B cell (primary cell): ENCODE measurements at regions not wholly inside any gene's neighbourhood (a gene's known extent, or its start where the extent isn't known, plus 50 kb on each side); places are given as distances from the start of the nearest gene placed in this dataset.

ENCODE experiments used
- ATAC-seq: fragments of 200-7000 bp; cut with Tn5 transposase; one replicate; pipeline ENCODE4 v1.10.0; 2021; ENCODE audit warnings: low read depth, mild to moderate bottlenecking, moderate number of reproducible peaks, moderate library complexity
- CTCF ChIA-PET: fragments of 350-600 bp; sonication (Branson Sonifier 250); formaldehyde crosslinking; loops from one replicate; lab custom pipeline; 2021; ENCODE audit warnings: antibody characterized with exemption, inconsistent platforms; lab: Charles Lee
- POLR2A ChIA-PET: fragments of 350-600 bp; sonication (Branson Sonifier 250); formaldehyde crosslinking; loops from one replicate; lab custom pipeline; 2021; ENCODE audit warnings: antibody characterized with exemption; lab: Charles Lee
- DNase-seq: peaks from one replicate; pipeline ENCODE4 v3.0.0; 2013
- H2AFZ ChIP-seq: 2 replicates; pipeline ENCODE4 v1.6.1; 2012; ENCODE audit warnings: mild to moderate bottlenecking, low read depth, low read length; ENCODE audit not compliant: insufficient read depth, poor library complexity, severe bottlenecking
- H3K27ac ChIP-seq, 2 donors: 1 replicate in 1 of 2; 2 replicates in 1 of 2; pipeline ENCODE4 v1.5.1; 2012 to 2013; ENCODE audit warnings: low read length in 2 of 2, mild to moderate bottlenecking in 2 of 2, moderate library complexity in 1 of 2
- H3K27me3 ChIP-seq, 4 experiments: fragments of 200-600 bp in 1 of 4; sonication (generic) in 1 of 4; replicated peaks in 1 of 4; 1 replicate in 2 of 4; 2 replicates in 2 of 4; pipeline versions ENCODE4 v1.6.1 to v1.7.0; 2013 to 2016; ENCODE audit warnings: low read length in 3 of 4, mild to moderate bottlenecking in 2 of 4, mixed read lengths in 1 of 4, moderate library complexity in 1 of 4; ENCODE audit not compliant: insufficient read depth in 4 of 4, control insufficient read depth in 3 of 4; ENCODE audit errors: control extremely low read depth in 1 of 4
- H3K36me3 ChIP-seq, 2 experiments: replicated peaks in 1 of 2; 1 replicate in 1 of 2; 2 replicates in 1 of 2; pipeline versions ENCODE4 v1.6.1 to v1.7.1; 2013; ENCODE audit warnings: low read length in 1 of 2; ENCODE audit not compliant: insufficient read depth in 2 of 2, control insufficient read depth in 1 of 2; ENCODE audit errors: control extremely low read depth in 1 of 2, extremely low read depth in 1 of 2
- H3K4me1 ChIP-seq, 2 donors: fragments of 200-600 bp in 1 of 2; sonication (generic) in 1 of 2; 1 replicate in 1 of 2; 2 replicates in 1 of 2; pipeline versions ENCODE4 v1.5.1 to v1.6.1; 2013 to 2017; ENCODE audit warnings: low read length in 2 of 2; ENCODE audit not compliant: control insufficient read depth in 2 of 2, insufficient read depth in 2 of 2
- H3K4me2 ChIP-seq: replicated peaks from 2 replicates; pipeline ENCODE3; 2012; ENCODE audit warnings: mild to moderate bottlenecking, low read depth, low read length; ENCODE audit not compliant: poor library complexity, severe bottlenecking
- H3K4me3 ChIP-seq, 5 experiments: fragments of 200-600 bp in 1 of 5; sonication (generic) in 1 of 5; 1 replicate in 3 of 5; 2 replicates in 2 of 5; pipeline versions ENCODE4 v1.5.1 to v1.7.0; 2011 to 2016; ENCODE audit warnings: low read length in 4 of 5, mild to moderate bottlenecking in 4 of 5, low read depth in 2 of 5, control low read depth in 1 of 5, moderate library complexity in 1 of 5; ENCODE audit not compliant: insufficient read depth in 1 of 5; ENCODE audit errors: control extremely low read depth in 1 of 5, extremely low read depth in 1 of 5
- H3K79me2 ChIP-seq: fragments of 200-600 bp; sonication (generic); one replicate; pipeline ENCODE4 v1.6.0; 2016; ENCODE audit warnings: low read length; ENCODE audit not compliant: control insufficient read depth, insufficient read depth
- H3K9ac ChIP-seq: fragments of 200-600 bp; sonication (generic); 2 replicates; pipeline ENCODE4 v1.6.1; 2017; ENCODE audit warnings: mild to moderate bottlenecking, low read length, moderate library complexity
- H3K9me3 ChIP-seq, 3 donors: one replicate each; pipeline versions ENCODE4 v1.6.1 to v1.7.1; 2013; ENCODE audit warnings: low read length in 2 of 3; ENCODE audit not compliant: control insufficient read depth in 2 of 3, insufficient read depth in 1 of 3; ENCODE audit errors: control extremely low read depth in 1 of 3
- H4K20me1 ChIP-seq: 2 replicates; pipeline ENCODE4 v1.6.0; 2012; ENCODE audit warnings: mild to moderate bottlenecking, low read length; ENCODE audit not compliant: insufficient read depth, control insufficient read depth, poor library complexity, severe bottlenecking
- H3K27ac Mint-ChIP-seq: one replicate; pipeline ENCODE4 v1.8.0; 2021; ENCODE audit warnings: mixed read lengths
- H3K27me3 Mint-ChIP-seq: one replicate; pipeline ENCODE4 v1.8.0; 2021; ENCODE audit warnings: mixed read lengths
- H3K4me1 Mint-ChIP-seq: one replicate; pipeline ENCODE4 v1.8.0; 2021; ENCODE audit warnings: mixed read lengths
- H3K4me3 Mint-ChIP-seq: one replicate; pipeline ENCODE4 v1.8.0; 2021; ENCODE audit warnings: mixed read lengths
- H3K9me3 Mint-ChIP-seq: one replicate; pipeline ENCODE4 v1.8.0; 2022; ENCODE audit warnings: mixed read lengths; ENCODE audit not compliant: insufficient read depth
- EZH2 ChIP-seq: IDR thresholded peaks from 2 replicates; pipeline ENCODE4 v1.6.1; 2012; ENCODE audit warnings: borderline replicate concordance, low read depth, mild to moderate bottlenecking, moderate library complexity, low read length; ENCODE audit not compliant: insufficient read depth, poor library complexity, severe bottlenecking
- WGBS: methylation state at CpG from one replicate; pipeline ENCODE4 v1.1.5; 2013; ENCODE audit warnings: missing lambda C conversion rate; ENCODE audit not compliant: insufficient coverage; 5-methylcytosine and 5-hydroxymethylcytosine counted together
- intact Hi-C: fragments of 100-400 bp; cut with micrococcal nuclease; formaldehyde crosslinking; loops from one replicate; pipeline ENCODE4 v1.10.0; 2022
- TF ChIP-seq, protein P1 (sequence below): fragments of 200-600 bp; IDR thresholded peaks from one replicate; pipeline ENCODE4 v1.8.0; 2022; ENCODE audit warnings: antibody characterized with exemption, mild to moderate bottlenecking

GRCh38 chr16:26195225-26195624 is 503.5 kb downstream of the HS3ST4 start:
- no peak for TF ChIP-seq EZH2
- no peak overlapping the region for H3K4me2 ChIP-seq
- no peaks in the 10 kb centered on the region for H3K9me3 ChIP-seq
- no peak overlapping the region for H2AFZ ChIP-seq
- no peak overlapping the region for H3K4me3 ChIP-seq
- Mint-ChIP-seq H3K4me1 (no peaks in the 10 kb centered on the region), H3K9me3 (peaks cover 11% of the 10 kb centered on the region), H3K27me3 (no peaks in the 10 kb centered on the region), H3K4me3 (no peak overlapping the region), H3K27ac (no peak overlapping the region)
- ATAC-seq (no peak), DNase-seq (no peak)
- H3K4me1 ChIP-seq = no peaks in the 10 kb centered on the region
- H3K9ac ChIP-seq = no peak overlapping the region
- no peaks in the 10 kb centered on the region for H3K36me3 ChIP-seq
- intact Hi-C loops = no loop called here
- H3K27me3 ChIP-seq = peaks cover 0 to 2% (median 0%) of the 10 kb centered on the region in 4 experiments
- no peaks in the 10 kb centered on the region for H3K79me2 ChIP-seq
- H4K20me1 ChIP-seq = no peaks in the 10 kb centered on the region
- no peak overlapping the region for H3K27ac ChIP-seq
- POLR2A ChIA-PET = no interaction called here
- no CpG with 5 or more reads among the region's 3 CpGs for WGBS
- CTCF ChIA-PET = no interaction called here

- no peak overlapping the region for H3K4me2 ChIP-seq
- H3K9me3 ChIP-seq = no peaks in the 10 kb centered on the region
- ChIA-PET CTCF (no interaction called here), POLR2A (no interaction called here)
- no peak for DNase-seq
- Mint-ChIP-seq H3K4me3 (no peak overlapping the region), H3K27me3 (no peaks in the 10 kb centered on the region), H3K9me3 (peaks cover 11% of the 10 kb centered on the region), H3K27ac (no peak overlapping the region), H3K4me1 (no peaks in the 10 kb centered on the region)
- H3K27ac ChIP-seq = no peak overlapping the region
- H3K79me2 ChIP-seq = no peaks in the 10 kb centered on the region
- H4K20me1 ChIP-seq = no peaks in the 10 kb centered on the region
- no peak overlapping the region for H3K4me3 ChIP-seq
- TF ChIP-seq EZH2 = no peak
- TF ChIP-seq, protein P1, sequence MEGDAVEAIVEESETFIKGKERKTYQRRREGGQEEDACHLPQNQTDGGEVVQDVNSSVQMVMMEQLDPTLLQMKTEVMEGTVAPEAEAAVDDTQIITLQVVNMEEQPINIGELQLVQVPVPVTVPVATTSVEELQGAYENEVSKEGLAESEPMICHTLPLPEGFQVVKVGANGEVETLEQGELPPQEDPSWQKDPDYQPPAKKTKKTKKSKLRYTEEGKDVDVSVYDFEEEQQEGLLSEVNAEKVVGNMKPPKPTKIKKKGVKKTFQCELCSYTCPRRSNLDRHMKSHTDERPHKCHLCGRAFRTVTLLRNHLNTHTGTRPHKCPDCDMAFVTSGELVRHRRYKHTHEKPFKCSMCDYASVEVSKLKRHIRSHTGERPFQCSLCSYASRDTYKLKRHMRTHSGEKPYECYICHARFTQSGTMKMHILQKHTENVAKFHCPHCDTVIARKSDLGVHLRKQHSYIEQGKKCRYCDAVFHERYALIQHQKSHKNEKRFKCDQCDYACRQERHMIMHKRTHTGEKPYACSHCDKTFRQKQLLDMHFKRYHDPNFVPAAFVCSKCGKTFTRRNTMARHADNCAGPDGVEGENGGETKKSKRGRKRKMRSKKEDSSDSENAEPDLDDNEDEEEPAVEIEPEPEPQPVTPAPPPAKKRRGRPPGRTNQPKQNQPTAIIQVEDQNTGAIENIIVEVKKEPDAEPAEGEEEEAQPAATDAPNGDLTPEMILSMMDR = no peak
- WGBS = no CpG with 5 or more reads among the region's 3 CpGs
- H3K27me3 ChIP-seq = no peaks in the 10 kb centered on the region
- no peak overlapping the region for H2AFZ ChIP-seq
- H3K4me1 ChIP-seq = no peaks in the 10 kb centered on the region
- no peak overlapping the region for H3K9ac ChIP-seq
- intact Hi-C loops = no loop called here
- H3K36me3 ChIP-seq = no peaks in the 10 kb centered on the region
- no peak for ATAC-seq
These were observed 504.6 kb downstream of the HS3ST4 start for GRCh38 chr16:26196310-26196709.
